GM21723 (cell line): ENCODE measurements at regions not wholly inside any gene's neighbourhood (a gene's known extent, or its start where the extent isn't known, plus 50 kb on each side); places are given as distances from the start of the nearest gene placed in this dataset.
A peak's percentile ranks its signal among the peaks of the same experiment; 100 is the strongest.
"Not testable (repeated sequence)": the region's sequence is repeated elsewhere in the genome, so short reads cannot be mapped to it uniquely, and the experiment has no call there.

ENCODE experiments used
- ATAC-seq: cut with Tn5 transposase; IDR thresholded peaks from one replicate; pipeline ENCODE4 v1.9.1; 2021; ENCODE audit warnings: mild to moderate bottlenecking, moderate library complexity; ENCODE audit not compliant: unreplicated experiment

- ATAC-seq, result not testable (repeated sequence)
These were observed 60.5 kb downstream of the GOLGA6L22 start for GRCh38 chr15:22519213-22519612.

- ATAC-seq, result not testable (repeated sequence)
These were observed 67.8 kb downstream of the GOLGA6L22 start for GRCh38 chr15:22526537-22526936.

DNA sequence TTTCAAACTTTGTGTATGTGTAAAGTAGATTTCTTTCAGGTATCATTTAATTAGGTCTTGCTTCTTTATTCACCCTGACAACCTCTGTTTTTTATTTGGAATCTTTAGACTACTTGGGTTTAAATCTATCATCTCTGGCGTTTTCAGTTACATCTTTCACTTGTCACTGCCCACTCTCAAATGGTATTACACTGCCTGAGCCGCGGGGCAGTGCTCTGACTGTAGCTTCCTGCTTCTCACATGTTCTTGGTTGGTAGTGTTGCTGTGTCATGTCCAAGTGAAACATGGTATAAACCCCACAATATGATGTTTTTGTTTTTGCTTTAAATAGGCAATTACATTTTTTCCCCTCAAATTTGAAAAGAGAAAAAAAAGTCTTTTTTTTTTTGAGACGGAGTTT, 68.3 kb downstream of the GOLGA6L22 start:
- ATAC-seq, result not testable (repeated sequence)

GRCh38 chr15:22529200-22529599, 70.5 kb downstream of the GOLGA6L22 start:
- not testable (repeated sequence) for ATAC-seq

DNA sequence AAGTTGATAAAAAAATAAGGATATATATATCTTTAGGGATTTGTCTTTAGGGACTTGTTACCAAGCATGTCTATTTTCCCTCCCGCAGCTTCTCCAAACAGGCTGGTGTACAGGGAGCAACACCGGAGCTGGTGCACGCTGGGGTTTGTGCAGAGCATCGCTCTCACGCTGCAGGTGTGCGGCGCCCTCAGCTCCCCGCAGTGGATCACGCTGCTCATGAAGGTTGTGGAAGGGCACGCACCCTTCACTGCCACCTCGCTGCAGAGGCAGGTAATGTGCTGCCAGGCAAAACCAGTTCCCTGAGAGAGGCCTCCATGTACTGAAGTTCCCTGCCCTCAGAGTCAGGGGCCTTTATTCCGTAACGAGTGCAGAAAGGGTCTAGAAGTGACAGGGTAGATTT, 101.0 kb downstream of the GOLGA6L22 start:
- ATAC-seq, result not testable (repeated sequence)

- ATAC-seq, result not testable (repeated sequence)
These were observed 103.0 kb downstream of the GOLGA6L22 start for GRCh38 chr15:22561716-22562115.

DNA sequence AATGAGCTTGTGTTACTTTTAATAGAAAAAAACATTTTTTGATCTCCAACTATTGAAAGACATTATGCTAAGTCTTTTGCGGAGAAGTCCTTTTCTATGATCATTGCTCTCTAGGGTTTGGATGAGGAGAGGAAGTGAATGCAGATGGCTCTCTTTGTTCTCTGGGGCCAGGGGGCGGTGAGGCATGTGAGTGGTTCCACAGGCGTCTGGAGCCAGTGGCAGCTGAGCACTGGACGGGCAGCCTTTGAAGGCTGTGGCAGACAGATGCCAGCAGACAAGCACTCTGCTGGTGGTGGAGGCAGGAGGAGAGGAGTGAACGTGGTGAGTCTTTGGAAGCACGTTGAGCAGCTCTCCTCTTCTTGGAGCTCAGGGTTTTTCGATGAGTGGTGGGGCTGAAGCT, 107.8 kb downstream of the GOLGA6L22 start:
- not testable (repeated sequence) for ATAC-seq

DNA sequence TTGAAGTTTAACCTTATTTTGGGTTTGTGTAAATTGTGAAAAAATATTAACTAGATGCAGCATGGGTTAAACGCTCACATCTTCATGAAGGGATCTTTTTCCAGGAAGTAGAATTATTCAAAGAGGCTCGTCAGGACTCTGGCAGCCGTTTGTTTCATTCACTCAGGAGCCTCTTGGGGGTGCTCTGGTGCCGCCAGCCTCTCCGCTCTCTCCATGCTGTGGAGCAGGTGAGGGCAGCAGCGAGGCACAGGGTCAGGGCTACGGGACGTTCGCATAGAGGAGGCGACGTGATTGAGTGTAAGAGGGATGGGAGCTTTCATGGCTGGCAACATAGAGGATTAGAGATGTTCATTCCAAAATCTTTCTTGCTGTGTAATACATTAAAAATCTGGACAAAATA, 110.8 kb downstream of the GOLGA6L22 start:
- not testable (repeated sequence) for ATAC-seq

DNA sequence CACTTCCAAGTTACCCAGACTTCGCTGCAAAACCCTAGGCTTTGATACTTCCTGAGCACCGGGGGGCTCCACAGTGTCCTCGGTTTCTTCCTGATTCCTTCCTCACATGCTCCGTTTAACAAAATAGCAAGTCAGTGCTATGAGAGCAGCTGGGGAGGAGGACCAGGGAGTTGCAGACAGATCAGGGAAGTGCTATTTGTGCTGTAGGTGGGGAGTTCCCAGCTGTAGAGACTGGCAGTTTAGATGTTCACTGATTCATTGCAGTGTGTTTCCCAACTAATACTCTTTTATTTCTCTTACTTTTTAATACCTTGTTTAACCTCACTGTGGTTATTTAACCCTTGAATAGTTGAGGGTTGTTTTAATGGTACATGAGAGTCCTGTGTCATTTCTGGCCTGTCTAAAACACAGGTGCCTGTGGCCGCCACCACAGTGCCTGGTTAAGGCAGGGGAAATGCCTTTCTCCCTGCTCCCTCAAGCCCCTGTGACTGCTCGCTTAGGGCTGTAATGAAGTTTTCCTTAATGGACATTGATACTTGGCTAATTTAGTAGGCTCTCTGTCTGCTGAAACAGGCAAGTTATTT, 113.5 kb downstream of the GOLGA6L22 start:
- ATAC-seq, result not testable (repeated sequence)

DNA sequence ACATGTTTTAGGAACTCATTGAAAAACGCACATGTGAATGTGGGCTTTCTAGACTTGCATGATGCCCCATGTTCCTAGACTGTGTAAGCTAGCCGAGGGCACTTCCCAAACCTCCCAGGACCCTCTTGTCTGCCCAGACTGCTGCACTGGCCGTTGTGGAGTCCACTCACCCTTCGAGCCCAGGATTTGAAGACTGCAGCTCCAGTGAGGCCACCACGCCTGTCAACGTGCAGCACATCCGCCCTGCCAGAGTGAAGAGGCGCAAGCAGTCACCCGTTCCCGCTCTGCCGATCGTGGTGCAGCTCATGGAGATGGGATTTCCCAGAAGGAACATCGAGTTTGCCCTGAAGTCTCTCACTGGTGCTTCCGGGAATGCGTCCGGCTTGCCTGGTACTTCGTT, 114.1 kb downstream of the GOLGA6L22 start:
- not testable (repeated sequence) for ATAC-seq

DNA sequence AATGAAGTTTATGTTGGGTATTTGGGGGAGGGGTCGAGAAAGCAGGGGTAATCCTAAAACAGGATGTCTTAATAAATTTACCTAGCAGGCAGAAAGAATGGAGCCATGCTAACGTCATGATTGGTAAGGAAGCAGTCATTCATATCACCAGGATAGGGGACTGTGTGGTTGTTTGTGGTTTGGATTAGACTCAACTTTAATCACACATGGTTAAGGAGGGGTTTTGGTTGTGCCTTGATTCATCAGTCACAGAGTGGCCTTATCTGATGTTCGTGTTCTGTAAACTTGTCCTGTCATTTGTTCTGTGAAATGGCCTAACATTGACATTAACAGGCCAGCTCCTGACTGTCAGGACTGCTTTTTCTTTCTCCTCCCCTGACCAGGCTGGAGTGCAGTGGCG, 119.1 kb downstream of the GOLGA6L22 start:
- not testable (repeated sequence) for ATAC-seq

- not testable (repeated sequence) for ATAC-seq
These were observed 120.5 kb downstream of the GOLGA6L22 start for GRCh38 chr15:22579213-22579612.

DNA sequence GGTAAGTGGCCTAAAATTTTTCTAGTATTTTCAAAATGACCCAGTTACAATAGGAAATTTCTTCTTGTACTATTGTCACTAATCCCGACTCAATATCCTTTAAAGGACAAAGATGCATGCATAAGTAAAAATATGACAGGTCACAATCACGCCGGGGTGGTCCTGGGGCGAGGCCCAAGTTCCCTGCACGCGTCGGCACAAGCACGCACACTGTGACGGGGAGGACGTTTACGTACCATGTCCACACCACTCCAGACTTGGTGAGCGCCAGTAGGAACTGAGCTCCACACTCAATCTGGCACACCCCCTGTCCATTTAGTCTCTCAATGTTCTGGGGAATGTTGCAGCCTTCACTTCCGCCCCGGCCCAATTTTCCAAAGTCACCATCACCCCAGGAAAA, 128.7 kb downstream of the GOLGA6L22 start:
- ATAC-seq, result not testable (repeated sequence)

GRCh38 chr15:22598552-22598951, 139.8 kb downstream of the GOLGA6L22 start:
- not testable (repeated sequence) for ATAC-seq

GRCh38 chr15:22599526-22600320, 141.0 kb downstream of the GOLGA6L22 start:
- not testable (repeated sequence) for ATAC-seq

DNA sequence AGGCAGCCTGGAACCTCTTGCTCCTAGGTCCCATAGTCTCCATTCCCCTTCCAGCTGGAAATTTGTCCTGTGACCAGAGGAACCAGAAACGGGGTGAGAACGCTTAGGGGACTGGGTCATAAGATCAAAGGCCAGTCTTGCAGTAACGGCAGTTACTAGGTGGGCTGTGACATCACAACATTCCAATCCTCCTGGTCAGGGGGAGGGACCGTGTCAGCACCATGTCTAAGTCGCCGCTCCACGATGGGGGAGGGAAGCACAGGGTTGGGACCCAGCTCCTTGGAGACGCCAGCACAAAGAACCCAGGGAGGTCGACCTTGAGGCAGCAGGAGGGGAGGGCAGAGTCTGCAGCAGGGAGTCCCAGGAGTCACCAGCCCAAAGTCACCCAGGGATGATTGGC, 158.3 kb downstream of the GOLGA6L22 start:
- ATAC-seq, result not testable (repeated sequence)

DNA sequence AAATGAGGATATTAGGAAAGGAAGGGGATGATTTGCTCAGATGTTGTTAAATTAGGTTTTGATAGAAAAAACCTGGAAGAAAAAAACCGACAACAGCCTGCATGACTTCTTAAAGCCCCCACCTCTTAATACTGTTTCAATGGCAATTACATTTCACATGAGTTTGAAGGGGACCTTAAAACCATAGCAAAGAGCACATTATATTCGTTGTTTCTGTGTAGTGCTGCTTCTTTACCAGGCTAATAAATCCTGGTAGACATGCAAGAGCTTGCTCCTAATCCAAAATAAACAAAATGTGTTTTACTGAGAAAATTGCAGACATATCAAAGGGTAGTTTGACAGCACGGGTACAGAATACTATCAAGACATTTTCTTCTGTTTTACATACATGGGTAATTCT, 154.7 kb upstream of the NIPA1 start:
- ATAC-seq, result not testable (repeated sequence)

- ATAC-seq, result not testable (repeated sequence)
These were observed 146.5 kb upstream of the NIPA1 start for GRCh38 chr15:22639983-22640382.

GRCh38 chr15:22649458-22649857, 137.0 kb upstream of the NIPA1 start:
- not testable (repeated sequence) for ATAC-seq

GRCh38 chr15:22651179-22651578, 135.3 kb upstream of the NIPA1 start:
- ATAC-seq, result not testable (repeated sequence)

- peak; percentile 85 for ATAC-seq
These were observed 122.0 kb upstream of the NIPA1 start for GRCh38 chr15:22664294-22665058.
